GM12874 (cell line): ENCODE measurements at regions not wholly inside any gene's neighbourhood (a gene's known extent, or its start where the extent isn't known, plus 50 kb on each side); places are given as distances from the start of the nearest gene placed in this dataset.

ENCODE experiments used
- CTCF ChIP-seq: IDR thresholded peaks from 2 replicates; pipeline ENCODE4 v1.5.1; 2011; ENCODE audit warnings: low read depth, mild to moderate bottlenecking, control low read depth, low read length, moderate library complexity; ENCODE audit not compliant: insufficient read depth

- TF ChIP-seq CTCF, result no peak
Measured at GRCh38 chr6:114419175-114419574, 76.4 kb upstream of the HS3ST5 start.

GRCh38 chr6:114418304-114418972 lies 75.6 kb upstream of the HS3ST5 start:
- no peak for TF ChIP-seq CTCF

GRCh38 chr6:114407426-114408035 lies 64.7 kb upstream of the HS3ST5 start:
- no peak for TF ChIP-seq CTCF

GRCh38 chr6:114404339-114404955 lies 61.6 kb upstream of the HS3ST5 start:
- no peak for TF ChIP-seq CTCF

GRCh38 chr6:114403858-114404257 lies 61.0 kb upstream of the HS3ST5 start:
- no peak for TF ChIP-seq CTCF

GRCh38 chr6:114398481-114398880 lies 55.7 kb upstream of the HS3ST5 start:
- no peak for TF ChIP-seq CTCF
